ENCODE measurements at regions not wholly inside any gene's neighbourhood (a gene's known extent, or its start where the extent isn't known, plus 50 kb on each side); places are given as distances from the start of the nearest gene placed in this dataset.

DNA sequence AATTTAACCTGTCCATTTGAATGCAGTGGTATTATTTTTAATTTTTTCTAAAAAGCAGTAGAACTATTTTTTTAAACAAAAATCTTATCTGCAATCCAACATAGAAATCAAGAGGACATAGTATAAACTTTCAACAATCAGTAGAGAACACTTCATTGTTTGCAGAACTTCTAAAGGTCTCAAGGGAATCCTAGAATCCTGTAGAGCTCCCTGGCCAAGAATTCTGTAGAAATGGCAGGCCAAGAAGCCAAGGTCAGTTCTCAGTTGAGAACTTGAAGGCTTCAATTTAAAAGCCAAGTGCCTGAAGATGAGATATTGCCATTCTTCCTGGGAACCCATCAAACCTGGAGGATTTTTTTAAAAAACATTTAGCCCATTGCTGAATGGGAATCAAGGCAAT, 199.2 kb upstream of the KLF4 start:
- TF ChIP-seq CTCF (optimal IDR thresholded peaks at IDR 0.05 in 1 of 3, IDR thresholded peaks at IDR 0.05 in 1 of 3, conservative IDR thresholded peaks at IDR 0.05 in 1 of 3; ENCODE audit: extremely low read depth in 1 of 3, insufficient read depth in 2 of 3, low read length in 3 of 3) = no peak
- no peak for TF ChIP-seq EZH2 (IDR thresholded peaks at IDR 0.05; ENCODE audit: low read length)

All from keratinocyte (primary cell).